ENCODE measurements at regions not wholly inside any gene's neighbourhood (a gene's known extent, or its start where the extent isn't known, plus 50 kb on each side); places are given as distances from the start of the nearest gene placed in this dataset.

GRCh38 chr1:229043115-229043514, 227.8 kb upstream of the RAB4A start:
- no peak for TF ChIP-seq CTCF (conservative IDR thresholded peaks at IDR 0.05; ENCODE audit: low read depth, low read length)
- DNase-seq (ENCODE audit: low read depth) = no peak
- no peak overlapping the region for H3K4me3 ChIP-seq (ENCODE audit: low read depth, low read length)

GRCh38 chr1:229046251-229046853, 224.6 kb upstream of the RAB4A start:
- H3K4me3 ChIP-seq (ENCODE audit: low read depth, low read length) = no peak overlapping the region
- DNase-seq (ENCODE audit: low read depth) = no peak
- no peak for TF ChIP-seq CTCF (conservative IDR thresholded peaks at IDR 0.05; ENCODE audit: low read depth, low read length)

- DNase-seq (ENCODE audit: low read depth) = no peak
- no peak overlapping the region for H3K4me3 ChIP-seq (ENCODE audit: low read depth, low read length)
- TF ChIP-seq CTCF (conservative IDR thresholded peaks at IDR 0.05; ENCODE audit: low read depth, low read length) = no peak
Observed at GRCh38 chr1:229047161-229047839, 223.6 kb upstream of the RAB4A start.

- no peak for TF ChIP-seq CTCF (conservative IDR thresholded peaks at IDR 0.05; ENCODE audit: low read depth, low read length)
Observed at GRCh38 chr1:229047840-229048620, 222.9 kb upstream of the RAB4A start.

DNA sequence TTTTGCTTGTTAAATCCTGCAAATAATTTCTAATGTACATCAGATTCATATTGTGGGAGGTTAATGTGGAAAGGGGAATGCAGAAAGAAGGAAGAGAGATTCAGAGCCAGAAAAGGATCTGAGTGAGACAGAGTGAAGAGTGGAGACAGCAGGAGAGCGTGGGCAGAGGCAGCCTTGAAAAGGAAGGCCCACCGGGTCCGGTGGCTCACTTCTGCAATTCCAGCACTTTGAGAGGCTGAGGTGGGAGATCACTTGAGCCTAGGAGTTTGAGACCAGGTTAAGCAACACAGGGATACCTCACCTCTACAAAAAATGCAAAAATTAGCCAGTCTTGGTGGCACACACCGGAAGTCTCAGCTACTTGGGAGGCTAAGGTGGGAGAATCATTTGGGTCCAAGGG, 222.0 kb upstream of the RAB4A start:
- no peak for DNase-seq (ENCODE audit: low read depth)
- no peak for TF ChIP-seq CTCF (conservative IDR thresholded peaks at IDR 0.05; ENCODE audit: low read depth, low read length)
- no peak overlapping the region for H3K4me3 ChIP-seq (ENCODE audit: low read depth, low read length)

More at GRCh38 chr1:229047840-229048620, 222.9 kb upstream of the RAB4A start:
- H3K4me3 ChIP-seq (ENCODE audit: low read depth, low read length) = no peak overlapping the region
- no peak for DNase-seq (ENCODE audit: low read depth)

DNA sequence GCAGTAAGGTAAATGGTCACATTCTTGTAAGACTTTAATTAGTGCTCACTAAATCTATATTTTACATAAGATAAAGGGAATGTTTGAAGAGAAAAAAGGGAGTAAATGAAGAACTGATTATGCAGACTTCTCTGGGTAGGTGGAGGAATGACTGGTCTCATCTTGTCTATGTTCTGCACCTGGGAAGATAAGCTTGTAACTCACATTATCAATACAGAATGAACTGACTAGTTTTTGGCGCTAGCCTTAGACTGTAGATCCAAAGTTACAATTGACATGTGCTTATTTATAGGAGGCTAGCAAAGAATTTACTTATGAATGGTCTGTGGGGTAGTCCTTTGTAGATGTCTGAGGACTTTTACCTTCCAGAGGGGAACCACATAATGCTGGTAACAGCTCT, 214.9 kb upstream of the RAB4A start:
- no peak for DNase-seq (ENCODE audit: low read depth)
- TF ChIP-seq CTCF (conservative IDR thresholded peaks at IDR 0.05; ENCODE audit: low read depth, low read length) = no peak
- H3K4me3 ChIP-seq (ENCODE audit: low read depth, low read length) = no peak overlapping the region
